Stimulated activated naive CD8-positive, alpha-beta T cell treated with anti-CD3 and anti-CD28 coated beads, Interleukin-15, amount 100 ng/mL, for 72 hours (primary cell): ENCODE measurements at regions not wholly inside any gene's neighbourhood (a gene's known extent, or its start where the extent isn't known, plus 50 kb on each side); places are given as distances from the start of the nearest gene placed in this dataset.

Experiments used
- ATAC-seq: fragments of 150-1000 bp; cut with Tn5 transposase; 2 replicates; pipeline ENCODE4 v1.10.0; 2021; ENCODE audit warnings: mild to moderate bottlenecking, moderate library complexity
- DNase-seq, 2 donors: peaks; one replicate each; pipeline ENCODE4 v3.0.0; 2021 to 2022
- H3K27ac Mint-ChIP-seq, 2 donors: one replicate each; pipeline ENCODE4 v1.8.0; 2022; ENCODE audit warnings: mild to moderate bottlenecking in 2 of 2, mixed read lengths in 2 of 2, moderate library complexity in 2 of 2
- H3K27me3 Mint-ChIP-seq: one replicate; pipeline ENCODE4 v1.8.0; 2022; ENCODE audit warnings: mixed read lengths
- H3K4me1 Mint-ChIP-seq: one replicate; pipeline ENCODE4 v1.8.0; 2022; ENCODE audit warnings: mild to moderate bottlenecking, mixed read lengths
- H3K4me3 Mint-ChIP-seq, 2 donors: one replicate each; pipeline ENCODE4 v1.8.0; 2022; ENCODE audit warnings: mild to moderate bottlenecking in 2 of 2, mixed read lengths in 2 of 2, moderate library complexity in 1 of 2
- H3K9me3 Mint-ChIP-seq, 2 donors: one replicate each; pipeline ENCODE4 v1.8.0; 2022; ENCODE audit warnings: mixed read lengths in 2 of 2

- no peak overlapping the region for H3K4me3 Mint-ChIP-seq
- no peak for ATAC-seq
- DNase-seq = no peak
- H3K27ac Mint-ChIP-seq = no peak overlapping the region
- no peaks in the 10 kb centered on the region for H3K27me3 Mint-ChIP-seq
- H3K4me1 Mint-ChIP-seq = no peaks in the 10 kb centered on the region
- H3K9me3 Mint-ChIP-seq = peaks cover 5 to 19% of the 10 kb centered on the region in 2 donors
Observed at GRCh38 chr11:100632941-100633452, 54.1 kb upstream of the ARHGAP42 start.

GRCh38 chr11:100635194-100635593, 51.9 kb upstream of the ARHGAP42 start:
- no peak overlapping the region for H3K4me3 Mint-ChIP-seq
- peaks cover 5 to 29% of the 10 kb centered on the region in 2 donors for H3K9me3 Mint-ChIP-seq
- ATAC-seq = no peak
- no peak overlapping the region for H3K27ac Mint-ChIP-seq
- H3K27me3 Mint-ChIP-seq = no peaks in the 10 kb centered on the region
- no peak for DNase-seq
- no peaks in the 10 kb centered on the region for H3K4me1 Mint-ChIP-seq

GRCh38 chr11:100636536-100636935, 50.6 kb upstream of the ARHGAP42 start:
- DNase-seq = no peak
- Mint-ChIP-seq H3K27ac (no peak overlapping the region), H3K27me3 (no peaks in the 10 kb centered on the region), H3K4me1 (no peaks in the 10 kb centered on the region), H3K9me3 (peaks cover 5 to 29% of the 10 kb centered on the region in 2 donors), H3K4me3 (no peak overlapping the region)
- no peak for ATAC-seq
